Astrocyte (in vitro differentiated cells and primary cell): ENCODE measurements at regions not wholly inside any gene's neighbourhood (a gene's known extent, or its start where the extent isn't known, plus 50 kb on each side); places are given as distances from the start of the nearest gene placed in this dataset.

Source experiments
- DNase-seq: peaks from one replicate; pipeline ENCODE4 v3.0.0-alpha.2; 2010; ENCODE audit warnings: low read depth
- FAIRE-seq: peaks from 2 replicates; lab custom pipeline; 2011; peaks lifted over from hg19 to GRCh38; lab: Jason Lieb, UNC
- H2AFZ ChIP-seq: 2 replicates; pipeline ENCODE4 v1.6.0; 2012; ENCODE audit warnings: low read depth, low read length, inconsistent platforms
- H3K27ac ChIP-seq: 2 replicates; pipeline ENCODE4 v1.5.1; 2011; ENCODE audit warnings: low read depth, low read length, inconsistent platforms
- H3K27me3 ChIP-seq: 2 replicates; pipeline ENCODE4 v1.6.0; 2011; ENCODE audit warnings: low read length, inconsistent platforms; ENCODE audit not compliant: insufficient read depth
- H3K36me3 ChIP-seq: 2 replicates; pipeline ENCODE4 v1.5.1; 2011; ENCODE audit warnings: low read length, inconsistent platforms; ENCODE audit not compliant: insufficient read depth
- H3K4me1 ChIP-seq: 2 replicates; pipeline ENCODE4 v1.5.1; 2011; ENCODE audit warnings: low read length, inconsistent platforms; ENCODE audit not compliant: insufficient read depth
- H3K4me2 ChIP-seq: 2 replicates; pipeline ENCODE4 v1.6.0; 2012; ENCODE audit warnings: low read length, inconsistent platforms
- H3K4me3 ChIP-seq: 2 replicates; pipeline ENCODE4 v1.5.1; 2011; ENCODE audit warnings: low read depth, mild to moderate bottlenecking, low read length, inconsistent platforms; ENCODE audit not compliant: insufficient read depth
- H3K79me2 ChIP-seq: 2 replicates; pipeline ENCODE4 v1.6.0; 2012; ENCODE audit warnings: mild to moderate bottlenecking, low read length, inconsistent platforms; ENCODE audit not compliant: insufficient read depth
- H3K9ac ChIP-seq: 2 replicates; pipeline ENCODE4 v1.6.0; 2012; ENCODE audit warnings: mild to moderate bottlenecking, low read length, inconsistent platforms
- H3K9me3 ChIP-seq: 2 replicates; pipeline ENCODE4 v1.5.1; 2012; ENCODE audit warnings: low read depth, mild to moderate bottlenecking, low read length, inconsistent platforms; ENCODE audit not compliant: insufficient read depth
- H4K20me1 ChIP-seq: 2 replicates; pipeline ENCODE4 v1.6.0; 2012; ENCODE audit warnings: low read length, inconsistent platforms; ENCODE audit not compliant: insufficient read depth
- H3K27ac Mint-ChIP-seq: one replicate; pipeline ENCODE4 v1.8.0; 2021; ENCODE audit warnings: mild to moderate bottlenecking, mixed read lengths; ENCODE audit not compliant: unreplicated experiment
- H3K27me3 Mint-ChIP-seq: one replicate; pipeline ENCODE4 v1.8.0; 2021; ENCODE audit warnings: low read depth, mixed read lengths; ENCODE audit not compliant: unreplicated experiment
- H3K36me3 Mint-ChIP-seq: one replicate; pipeline ENCODE4 v1.8.0; 2021; ENCODE audit warnings: low read depth, mixed read lengths; ENCODE audit not compliant: unreplicated experiment
- H3K4me1 Mint-ChIP-seq: one replicate; pipeline ENCODE4 v1.8.0; 2021; ENCODE audit warnings: low read depth, mixed read lengths; ENCODE audit not compliant: unreplicated experiment
- H3K4me3 Mint-ChIP-seq: one replicate; pipeline ENCODE4 v1.8.0; 2021; ENCODE audit warnings: mild to moderate bottlenecking, moderate library complexity, mixed read lengths; ENCODE audit not compliant: unreplicated experiment
- H3K9me3 Mint-ChIP-seq: one replicate; pipeline ENCODE4 v1.8.0; 2021; ENCODE audit warnings: mild to moderate bottlenecking, mixed read lengths; ENCODE audit not compliant: unreplicated experiment
- CTCF ChIP-seq: IDR thresholded peaks from 2 replicates; pipeline ENCODE4 v1.5.1; 2011; ENCODE audit warnings: low read depth, mild to moderate bottlenecking, inconsistent platforms, low read length, moderate library complexity; ENCODE audit not compliant: insufficient read depth
- EZH2 ChIP-seq: IDR thresholded peaks from 2 replicates; pipeline ENCODE4 v1.6.1; 2012; ENCODE audit warnings: mild to moderate bottlenecking, low read length, inconsistent platforms; ENCODE audit not compliant: insufficient read depth

- Histone ChIP-seq H3K4me2 (peak overlapping the region; percentile 57), H3K27ac (no peak overlapping the region), H3K27me3 (no peaks in the 10 kb centered on the region), H3K9ac (no peak overlapping the region), H3K4me1 (peaks cover 28% of the 10 kb centered on the region), H2AFZ (no peak overlapping the region), H3K9me3 (no peaks in the 10 kb centered on the region), H3K36me3 (no peaks in the 10 kb centered on the region), H4K20me1 (no peaks in the 10 kb centered on the region), H3K4me3 (no peak overlapping the region), H3K79me2 (no peaks in the 10 kb centered on the region)
- Mint-ChIP-seq H3K9me3 (peaks cover 10% of the 10 kb centered on the region), H3K36me3 (peaks cover 4% of the 10 kb centered on the region), H3K4me3 (no peak overlapping the region), H3K4me1 (peaks cover 23% of the 10 kb centered on the region), H3K27me3 (peaks cover 38% of the 10 kb centered on the region), H3K27ac (no peak overlapping the region)
- no peak for DNase-seq
- TF ChIP-seq EZH2: no peak
- no peak for TF ChIP-seq CTCF
- FAIRE-seq: peak; percentile 47
These were observed 301.7 kb downstream of the RPS24 start for GRCh38 chr10:78335371-78335690.

- TF ChIP-seq CTCF (no peak), EZH2 (no peak)
- peaks cover 4% of the 10 kb centered on the region for H3K36me3 Mint-ChIP-seq
- Histone ChIP-seq H3K4me3 (no peak overlapping the region), H2AFZ (no peak overlapping the region), H4K20me1 (no peaks in the 10 kb centered on the region), H3K9ac (peak overlapping the region; percentile 37), H3K9me3 (no peaks in the 10 kb centered on the region), H3K4me2 (peak overlapping the region; percentile 57), H3K79me2 (no peaks in the 10 kb centered on the region), H3K27me3 (no peaks in the 10 kb centered on the region), H3K4me1 (peaks cover 28% of the 10 kb centered on the region), H3K27ac (peak overlapping the region; percentile 71), H3K36me3 (no peaks in the 10 kb centered on the region)
- no peak overlapping the region for H3K4me3 Mint-ChIP-seq
- H3K27ac Mint-ChIP-seq: no peak overlapping the region
- peaks cover 38% of the 10 kb centered on the region for H3K27me3 Mint-ChIP-seq
- H3K4me1 Mint-ChIP-seq: peaks cover 23% of the 10 kb centered on the region
- DNase-seq (peak; percentile 93), FAIRE-seq (no peak)
- peaks cover 10% of the 10 kb centered on the region for H3K9me3 Mint-ChIP-seq
These were observed 302.2 kb downstream of the RPS24 start for GRCh38 chr10:78335691-78336401.

GRCh38 chr10:78336402-78336791 is 302.7 kb downstream of the RPS24 start:
- H3K4me2 ChIP-seq: peak overlapping the region; percentile 57
- Mint-ChIP-seq H3K27ac (no peak overlapping the region), H3K36me3 (peaks cover 4% of the 10 kb centered on the region), H3K4me1 (peaks cover 19% of the 10 kb centered on the region), H3K4me3 (no peak overlapping the region), H3K27me3 (peaks cover 34% of the 10 kb centered on the region), H3K9me3 (peaks cover 10% of the 10 kb centered on the region)
- no peak overlapping the region for H3K9ac ChIP-seq
- no peaks in the 10 kb centered on the region for H3K36me3 ChIP-seq
- no peaks in the 10 kb centered on the region for H3K79me2 ChIP-seq
- peaks cover 28% of the 10 kb centered on the region for H3K4me1 ChIP-seq
- no peak overlapping the region for H3K4me3 ChIP-seq
- peak overlapping the region; percentile 4 for H2AFZ ChIP-seq
- H3K27ac ChIP-seq: peak overlapping the region; percentile 71
- H3K9me3 ChIP-seq: no peaks in the 10 kb centered on the region
- no peaks in the 10 kb centered on the region for H3K27me3 ChIP-seq
- FAIRE-seq (peak; percentile 98), DNase-seq (peak; percentile 96)
- no peak for TF ChIP-seq EZH2
- TF ChIP-seq CTCF: no peak
- no peaks in the 10 kb centered on the region for H4K20me1 ChIP-seq
